NCI-H1092 (cell line): ENCODE measurements at regions not wholly inside any gene's neighbourhood (a gene's known extent, or its start where the extent isn't known, plus 50 kb on each side); places are given as distances from the start of the nearest gene placed in this dataset.
"Not testable (repeated sequence)": the region's sequence is repeated elsewhere in the genome, so short reads cannot be mapped to it uniquely, and the experiment has no call there.

Source experiments
- DNase-seq: peaks from one replicate; lab custom pipeline; 2025; lab: John Stamatoyannopoulos, UW

- DNase-seq: no peak
These were observed 677.2 kb downstream of the FAM181B start for GRCh38 chr11:82056450-82056849.

GRCh38 chr11:82049199-82049598 lies 684.5 kb downstream of the FAM181B start:
- DNase-seq: no peak

GRCh38 chr11:82047200-82047599 lies 686.5 kb downstream of the FAM181B start:
- no peak for DNase-seq

- no peak for DNase-seq
These were observed 686.9 kb downstream of the FAM181B start for GRCh38 chr11:82046778-82047177.

- DNase-seq: no peak
These were observed 687.8 kb downstream of the FAM181B start for GRCh38 chr11:82045748-82046457.

- DNase-seq: no peak
These were observed 690.3 kb downstream of the FAM181B start for GRCh38 chr11:82043316-82043715.

- DNase-seq: no peak
These were observed 691.9 kb downstream of the FAM181B start for GRCh38 chr11:82041764-82042163.

GRCh38 chr11:82038154-82038553 lies 695.5 kb downstream of the FAM181B start:
- DNase-seq: no peak

- no peak for DNase-seq
These were observed 699.1 kb downstream of the FAM181B start for GRCh38 chr11:82034527-82034926.

GRCh38 chr11:82027335-82027734 lies 706.3 kb downstream of the FAM181B start:
- DNase-seq: not testable (repeated sequence)

- DNase-seq: no peak
These were observed 708.9 kb downstream of the FAM181B start for GRCh38 chr11:82024760-82025159.

- no peak for DNase-seq
These were observed 721.4 kb downstream of the FAM181B start for GRCh38 chr11:82012276-82012675.

- DNase-seq: no peak
These were observed 724.5 kb downstream of the FAM181B start for GRCh38 chr11:82009133-82009532.

GRCh38 chr11:82007521-82007920 lies 726.1 kb downstream of the FAM181B start:
- no peak for DNase-seq

- DNase-seq: no peak
These were observed 729.0 kb downstream of the FAM181B start for GRCh38 chr11:82004537-82005213.

GRCh38 chr11:82003671-82004515 lies 729.8 kb downstream of the FAM181B start:
- DNase-seq: no peak

GRCh38 chr11:82003024-82003423 lies 730.6 kb downstream of the FAM181B start:
- no peak for DNase-seq

GRCh38 chr11:81995889-81996288 lies 737.8 kb downstream of the FAM181B start:
- DNase-seq: no peak

GRCh38 chr11:81993755-81994154 lies 739.9 kb downstream of the FAM181B start:
- DNase-seq: no peak

- no peak for DNase-seq
These were observed 742.8 kb downstream of the FAM181B start for GRCh38 chr11:81990659-81991443.

GRCh38 chr11:81989093-81989492 lies 744.6 kb downstream of the FAM181B start:
- no peak for DNase-seq
